ENCODE measurements at regions not wholly inside any gene's neighbourhood (a gene's known extent, or its start where the extent isn't known, plus 50 kb on each side); places are given as distances from the start of the nearest gene placed in this dataset.

- no peak for TF ChIP-seq HOXB13 (CRISPR knock-in tag; IDR thresholded peaks at IDR 0.05; ENCODE audit: low read depth)
- no peak for TF ChIP-seq CBX2 (IDR thresholded peaks at IDR 0.05; ENCODE audit: borderline replicate concordance, low read depth)
- TF ChIP-seq MAX (IDR thresholded peaks at IDR 0.05) = no peak
- no peak for TF ChIP-seq KDM1A (IDR thresholded peaks at IDR 0.05; ENCODE audit: low read depth)
- TF ChIP-seq SMC3 (IDR thresholded peaks at IDR 0.05) = no peak
- TF ChIP-seq HEYL (CRISPR knock-in tag; IDR thresholded peaks at IDR 0.05) = no peak
- no peak for TF ChIP-seq HMGXB4 (CRISPR knock-in tag; IDR thresholded peaks at IDR 0.05; ENCODE audit: borderline replicate concordance)
- TF ChIP-seq EP300 (IDR thresholded peaks at IDR 0.05) = no peak
- no peak for TF ChIP-seq CTCF (IDR thresholded peaks at IDR 0.05)
- no peak for TF ChIP-seq POLR2A (IDR thresholded peaks at IDR 0.05; ENCODE audit: low read length)
- TF ChIP-seq RFX5 (IDR thresholded peaks at IDR 0.05) = no peak
Observed at GRCh38 chr7:136698977-136699376, 169.5 kb upstream of the CHRM2 start.
